Liver (tissue), 2 donors: ENCODE measurements at regions not wholly inside any gene's neighbourhood (a gene's known extent, or its start where the extent isn't known, plus 50 kb on each side); places are given as distances from the start of the nearest gene placed in this dataset.

Experiments
- REST ChIP-seq: IDR thresholded peaks from 2 replicates; pipeline ENCODE4 v1.6.1; 2016; ENCODE audit warnings: antibody characterized with exemption, mild to moderate bottlenecking
- TF ChIP-seq, protein P1 (sequence below): fragments of 150-350 bp; IDR thresholded peaks from 2 replicates; pipeline ENCODE4 v1.5.1; 2017; ENCODE audit warnings: improper control_type of control experiment, low read depth, low read length; ENCODE audit not compliant: missing input control
- donor health status: healthy.

DNA sequence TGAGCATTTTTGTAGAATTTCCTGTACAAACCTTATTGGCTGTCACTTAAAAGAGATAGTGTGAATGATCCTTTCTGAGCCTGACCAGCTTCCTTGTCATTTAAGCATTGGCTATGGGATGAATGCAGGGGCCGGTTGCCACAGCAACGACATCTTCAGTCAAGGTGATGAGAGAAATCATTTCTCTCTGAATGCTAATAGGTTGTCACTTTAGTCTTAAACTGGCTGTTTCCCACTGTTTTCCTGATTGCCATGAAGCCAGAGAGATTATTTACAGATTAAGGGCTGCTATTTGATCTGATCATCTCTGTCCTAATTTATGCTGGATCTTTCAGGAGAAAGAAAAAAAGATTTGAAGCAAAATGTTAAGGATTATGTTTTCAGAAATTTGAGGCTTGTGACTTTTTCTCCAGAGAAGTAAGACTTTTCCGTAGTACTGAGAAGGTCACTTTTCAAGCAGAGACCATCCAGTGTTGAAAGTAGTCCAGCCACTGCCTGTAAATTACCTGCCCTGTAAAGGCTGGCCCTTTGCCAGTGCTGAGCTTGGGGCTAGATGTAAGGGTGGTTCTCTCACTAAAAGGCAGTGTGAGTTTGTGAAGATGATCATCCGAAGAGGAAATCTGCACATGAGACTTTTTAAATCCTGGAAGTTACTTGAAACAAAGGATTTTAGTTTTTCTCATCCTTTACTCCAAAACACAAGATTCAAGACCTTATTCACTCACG is 235.6 kb downstream of the DACT1 start:
- no peak for TF ChIP-seq REST
- TF ChIP-seq, protein P1, sequence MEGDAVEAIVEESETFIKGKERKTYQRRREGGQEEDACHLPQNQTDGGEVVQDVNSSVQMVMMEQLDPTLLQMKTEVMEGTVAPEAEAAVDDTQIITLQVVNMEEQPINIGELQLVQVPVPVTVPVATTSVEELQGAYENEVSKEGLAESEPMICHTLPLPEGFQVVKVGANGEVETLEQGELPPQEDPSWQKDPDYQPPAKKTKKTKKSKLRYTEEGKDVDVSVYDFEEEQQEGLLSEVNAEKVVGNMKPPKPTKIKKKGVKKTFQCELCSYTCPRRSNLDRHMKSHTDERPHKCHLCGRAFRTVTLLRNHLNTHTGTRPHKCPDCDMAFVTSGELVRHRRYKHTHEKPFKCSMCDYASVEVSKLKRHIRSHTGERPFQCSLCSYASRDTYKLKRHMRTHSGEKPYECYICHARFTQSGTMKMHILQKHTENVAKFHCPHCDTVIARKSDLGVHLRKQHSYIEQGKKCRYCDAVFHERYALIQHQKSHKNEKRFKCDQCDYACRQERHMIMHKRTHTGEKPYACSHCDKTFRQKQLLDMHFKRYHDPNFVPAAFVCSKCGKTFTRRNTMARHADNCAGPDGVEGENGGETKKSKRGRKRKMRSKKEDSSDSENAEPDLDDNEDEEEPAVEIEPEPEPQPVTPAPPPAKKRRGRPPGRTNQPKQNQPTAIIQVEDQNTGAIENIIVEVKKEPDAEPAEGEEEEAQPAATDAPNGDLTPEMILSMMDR: no peak
